ENCODE measurements at regions not wholly inside any gene's neighbourhood (a gene's known extent, or its start where the extent isn't known, plus 50 kb on each side); places are given as distances from the start of the nearest gene placed in this dataset.

DNA sequence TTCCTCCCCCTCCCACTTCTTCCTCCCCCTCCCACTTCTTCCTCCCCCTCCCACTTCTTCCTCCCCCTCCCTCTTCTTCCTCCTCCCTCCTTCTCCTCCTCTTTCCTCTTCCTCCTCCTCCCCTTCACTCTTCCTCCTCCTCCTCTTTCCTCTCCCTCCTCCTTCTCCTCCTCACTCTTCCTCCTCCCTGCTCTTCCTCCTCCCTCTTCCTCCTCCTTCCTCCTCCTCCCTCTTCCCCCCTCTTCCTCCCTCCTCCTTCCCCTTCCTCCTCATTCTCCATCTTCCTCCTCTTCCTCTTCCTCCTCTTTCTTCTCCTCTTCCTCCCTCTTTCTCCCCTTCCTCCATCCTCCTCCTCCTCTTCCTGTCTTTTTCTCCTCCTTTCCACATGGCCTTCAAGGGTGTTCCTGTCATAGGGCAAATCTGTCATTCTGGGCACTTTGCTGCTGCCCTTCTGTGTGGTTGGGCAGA lies 111.4 kb downstream of the PHETA1 start:
- TF ChIP-seq CREB5 (CRISPR knock-in tag; IDR thresholded peaks at IDR 0.05; ENCODE audit: low read depth): no peak
- no peak for TF ChIP-seq ZNF565 (CRISPR knock-in tag; conservative IDR thresholded peaks at IDR 0.05; ENCODE audit: low read depth)
- TF ChIP-seq, protein P1, sequence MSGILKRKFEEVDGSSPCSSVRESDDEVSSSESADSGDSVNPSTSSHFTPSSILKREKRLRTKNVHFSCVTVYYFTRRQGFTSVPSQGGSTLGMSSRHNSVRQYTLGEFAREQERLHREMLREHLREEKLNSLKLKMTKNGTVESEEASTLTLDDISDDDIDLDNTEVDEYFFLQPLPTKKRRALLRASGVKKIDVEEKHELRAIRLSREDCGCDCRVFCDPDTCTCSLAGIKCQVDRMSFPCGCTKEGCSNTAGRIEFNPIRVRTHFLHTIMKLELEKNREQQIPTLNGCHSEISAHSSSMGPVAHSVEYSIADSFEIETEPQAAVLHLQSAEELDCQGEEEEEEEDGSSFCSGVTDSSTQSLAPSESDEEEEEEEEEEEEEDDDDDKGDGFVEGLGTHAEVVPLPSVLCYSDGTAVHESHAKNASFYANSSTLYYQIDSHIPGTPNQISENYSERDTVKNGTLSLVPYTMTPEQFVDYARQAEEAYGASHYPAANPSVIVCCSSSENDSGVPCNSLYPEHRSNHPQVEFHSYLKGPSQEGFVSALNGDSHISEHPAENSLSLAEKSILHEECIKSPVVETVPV (CRISPR knock-in tag; IDR thresholded peaks at IDR 0.05): no peak
- TF ChIP-seq ZFP30 (CRISPR knock-in tag; IDR thresholded peaks at IDR 0.05): no peak
- no peak for TF ChIP-seq GLIS3 (CRISPR knock-in tag; IDR thresholded peaks at IDR 0.05)
- TF ChIP-seq ARNTL (CRISPR knock-in tag; IDR thresholded peaks at IDR 0.05; ENCODE audit: borderline replicate concordance, low read depth): no peak
- no peak for TF ChIP-seq PATZ1 (CRISPR knock-in tag; IDR thresholded peaks at IDR 0.05; ENCODE audit: borderline replicate concordance)
- TF ChIP-seq, protein P2, sequence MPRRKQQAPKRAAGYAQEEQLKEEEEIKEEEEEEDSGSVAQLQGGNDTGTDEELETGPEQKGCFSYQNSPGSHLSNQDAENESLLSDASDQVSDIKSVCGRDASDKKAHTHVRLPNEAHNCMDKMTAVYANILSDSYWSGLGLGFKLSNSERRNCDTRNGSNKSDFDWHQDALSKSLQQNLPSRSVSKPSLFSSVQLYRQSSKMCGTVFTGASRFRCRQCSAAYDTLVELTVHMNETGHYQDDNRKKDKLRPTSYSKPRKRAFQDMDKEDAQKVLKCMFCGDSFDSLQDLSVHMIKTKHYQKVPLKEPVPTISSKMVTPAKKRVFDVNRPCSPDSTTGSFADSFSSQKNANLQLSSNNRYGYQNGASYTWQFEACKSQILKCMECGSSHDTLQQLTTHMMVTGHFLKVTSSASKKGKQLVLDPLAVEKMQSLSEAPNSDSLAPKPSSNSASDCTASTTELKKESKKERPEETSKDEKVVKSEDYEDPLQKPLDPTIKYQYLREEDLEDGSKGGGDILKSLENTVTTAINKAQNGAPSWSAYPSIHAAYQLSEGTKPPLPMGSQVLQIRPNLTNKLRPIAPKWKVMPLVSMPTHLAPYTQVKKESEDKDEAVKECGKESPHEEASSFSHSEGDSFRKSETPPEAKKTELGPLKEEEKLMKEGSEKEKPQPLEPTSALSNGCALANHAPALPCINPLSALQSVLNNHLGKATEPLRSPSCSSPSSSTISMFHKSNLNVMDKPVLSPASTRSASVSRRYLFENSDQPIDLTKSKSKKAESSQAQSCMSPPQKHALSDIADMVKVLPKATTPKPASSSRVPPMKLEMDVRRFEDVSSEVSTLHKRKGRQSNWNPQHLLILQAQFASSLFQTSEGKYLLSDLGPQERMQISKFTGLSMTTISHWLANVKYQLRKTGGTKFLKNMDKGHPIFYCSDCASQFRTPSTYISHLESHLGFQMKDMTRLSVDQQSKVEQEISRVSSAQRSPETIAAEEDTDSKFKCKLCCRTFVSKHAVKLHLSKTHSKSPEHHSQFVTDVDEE (CRISPR knock-in tag; IDR thresholded peaks at IDR 0.05): no peak
